ENCODE measurements at regions not wholly inside any gene's neighbourhood (a gene's known extent, or its start where the extent isn't known, plus 50 kb on each side); places are given as distances from the start of the nearest gene placed in this dataset.

DNA sequence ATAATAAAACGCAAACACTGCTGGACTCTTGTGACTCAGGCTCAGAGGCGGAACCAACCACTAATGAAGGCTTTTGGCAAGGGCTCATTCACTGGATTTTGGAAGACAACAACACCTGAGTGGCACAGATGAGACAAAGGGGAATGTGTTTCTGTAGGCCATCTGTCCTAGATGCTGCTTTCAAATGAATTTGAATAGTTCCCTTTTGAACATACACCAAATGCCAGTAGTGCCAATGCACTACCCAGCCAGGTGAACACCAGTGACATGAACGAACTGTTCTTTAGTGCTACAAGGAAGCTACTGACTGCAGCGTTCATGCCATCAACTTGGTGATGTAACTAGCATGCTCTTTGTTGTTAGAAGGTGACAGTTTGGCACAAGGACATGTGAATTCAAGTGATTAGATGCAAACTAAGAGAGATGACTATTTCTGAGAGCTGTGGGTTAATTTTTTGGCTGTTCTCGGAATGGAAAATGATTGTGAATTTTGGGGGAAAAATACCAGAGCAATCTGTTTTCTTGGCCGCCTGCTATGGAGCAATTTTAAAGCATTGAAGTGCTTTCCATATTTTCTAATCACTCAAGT is 173.7 kb downstream of the SLC24A2 start:
- no peak overlapping the region for H3K4me3 ChIP-seq (ENCODE audit: low read depth, low read length)
- TF ChIP-seq, protein P1, sequence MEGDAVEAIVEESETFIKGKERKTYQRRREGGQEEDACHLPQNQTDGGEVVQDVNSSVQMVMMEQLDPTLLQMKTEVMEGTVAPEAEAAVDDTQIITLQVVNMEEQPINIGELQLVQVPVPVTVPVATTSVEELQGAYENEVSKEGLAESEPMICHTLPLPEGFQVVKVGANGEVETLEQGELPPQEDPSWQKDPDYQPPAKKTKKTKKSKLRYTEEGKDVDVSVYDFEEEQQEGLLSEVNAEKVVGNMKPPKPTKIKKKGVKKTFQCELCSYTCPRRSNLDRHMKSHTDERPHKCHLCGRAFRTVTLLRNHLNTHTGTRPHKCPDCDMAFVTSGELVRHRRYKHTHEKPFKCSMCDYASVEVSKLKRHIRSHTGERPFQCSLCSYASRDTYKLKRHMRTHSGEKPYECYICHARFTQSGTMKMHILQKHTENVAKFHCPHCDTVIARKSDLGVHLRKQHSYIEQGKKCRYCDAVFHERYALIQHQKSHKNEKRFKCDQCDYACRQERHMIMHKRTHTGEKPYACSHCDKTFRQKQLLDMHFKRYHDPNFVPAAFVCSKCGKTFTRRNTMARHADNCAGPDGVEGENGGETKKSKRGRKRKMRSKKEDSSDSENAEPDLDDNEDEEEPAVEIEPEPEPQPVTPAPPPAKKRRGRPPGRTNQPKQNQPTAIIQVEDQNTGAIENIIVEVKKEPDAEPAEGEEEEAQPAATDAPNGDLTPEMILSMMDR (IDR thresholded peaks at IDR 0.05; ENCODE audit: borderline replicate concordance, insufficient read depth, low read depth, low read length): no peak

DNA sequence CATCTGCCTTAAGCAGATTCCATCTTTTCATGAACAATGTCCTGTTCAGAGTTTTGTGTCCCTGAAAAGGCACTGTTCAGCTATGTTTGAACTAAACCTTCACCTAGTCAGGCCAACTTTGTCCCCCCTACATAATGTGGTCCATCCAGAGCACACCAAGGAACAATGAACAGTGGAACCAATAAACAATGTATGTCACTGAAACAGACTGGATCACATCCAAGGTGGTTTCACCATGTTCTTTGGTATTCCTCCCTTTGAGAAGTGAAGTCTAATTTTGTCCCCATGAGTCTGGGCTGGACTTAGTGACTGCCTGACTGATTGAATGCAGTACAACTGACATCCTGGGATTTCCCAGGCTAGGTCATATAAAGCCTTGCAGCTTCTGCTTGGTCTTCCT is 174.5 kb downstream of the SLC24A2 start:
- TF ChIP-seq, protein P1 (IDR thresholded peaks at IDR 0.05; ENCODE audit: borderline replicate concordance, insufficient read depth, low read depth, low read length): no peak
- H3K4me3 ChIP-seq (ENCODE audit: low read depth, low read length): no peak overlapping the region

DNA sequence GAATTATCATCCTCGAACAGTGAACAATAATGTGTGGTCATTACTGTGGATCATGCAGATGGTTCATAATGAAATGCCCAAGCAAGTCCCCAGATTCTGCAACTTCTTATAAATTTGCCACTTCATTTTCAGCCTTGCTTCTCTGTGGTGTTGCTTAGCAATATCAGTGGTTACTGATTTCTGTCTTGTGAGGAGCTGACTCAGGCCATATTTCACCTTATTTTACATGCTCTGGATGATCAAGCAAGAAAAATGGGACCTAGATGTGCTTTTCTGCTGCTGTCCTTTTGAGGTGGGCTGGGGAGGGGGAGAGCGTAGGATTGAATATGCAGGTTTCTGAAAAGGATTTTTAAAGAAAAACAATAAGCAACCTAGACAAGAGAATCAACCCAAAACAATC is 188.3 kb downstream of the SLC24A2 start:
- TF ChIP-seq, protein P1 (IDR thresholded peaks at IDR 0.05; ENCODE audit: borderline replicate concordance, insufficient read depth, low read depth, low read length): no peak
- H3K4me3 ChIP-seq (ENCODE audit: low read depth, low read length): no peak overlapping the region

DNA sequence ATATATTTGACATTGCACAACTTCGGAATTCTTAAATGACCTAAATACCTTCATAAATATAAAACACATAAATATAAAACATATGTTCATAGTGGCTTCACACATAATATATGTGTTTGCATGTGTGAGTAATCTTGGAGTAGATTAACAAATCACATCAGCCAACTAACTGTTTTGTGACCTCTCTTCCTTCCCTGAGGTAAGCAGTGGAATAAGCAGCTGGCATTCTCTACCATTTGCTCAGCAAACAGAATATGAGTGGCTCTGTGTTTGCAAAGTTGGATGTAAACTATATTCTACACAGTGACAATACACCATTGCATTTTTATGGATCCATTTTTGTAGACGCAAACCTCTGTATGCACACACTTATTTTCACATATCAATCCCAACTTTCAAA is 189.9 kb downstream of the ACER2 start:
- TF ChIP-seq, protein P1 (IDR thresholded peaks at IDR 0.05; ENCODE audit: borderline replicate concordance, insufficient read depth, low read depth, low read length): no peak
- H3K4me3 ChIP-seq (ENCODE audit: low read depth, low read length): no peak overlapping the region

DNA sequence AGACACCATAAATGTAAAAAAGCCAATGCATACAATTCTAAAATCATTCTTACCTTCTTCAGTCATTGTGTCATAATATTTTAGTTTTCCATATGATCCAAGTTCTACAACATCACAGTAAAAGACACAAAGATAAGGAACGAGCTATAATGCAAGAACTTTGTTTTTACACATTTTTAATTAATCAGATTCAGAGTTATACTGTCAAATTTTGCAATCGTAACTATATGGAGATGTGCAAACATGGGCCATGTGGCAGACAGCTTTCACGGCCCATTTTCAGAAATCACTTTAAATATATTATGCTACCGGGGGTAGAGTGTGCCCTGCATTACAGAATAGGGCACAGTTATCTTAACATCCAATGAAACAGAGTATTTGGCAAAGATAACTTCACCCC is 188.4 kb downstream of the ACER2 start:
- no peak overlapping the region for H3K4me3 ChIP-seq (ENCODE audit: low read depth, low read length)
- TF ChIP-seq, protein P1 (IDR thresholded peaks at IDR 0.05; ENCODE audit: borderline replicate concordance, insufficient read depth, low read depth, low read length): no peak

DNA sequence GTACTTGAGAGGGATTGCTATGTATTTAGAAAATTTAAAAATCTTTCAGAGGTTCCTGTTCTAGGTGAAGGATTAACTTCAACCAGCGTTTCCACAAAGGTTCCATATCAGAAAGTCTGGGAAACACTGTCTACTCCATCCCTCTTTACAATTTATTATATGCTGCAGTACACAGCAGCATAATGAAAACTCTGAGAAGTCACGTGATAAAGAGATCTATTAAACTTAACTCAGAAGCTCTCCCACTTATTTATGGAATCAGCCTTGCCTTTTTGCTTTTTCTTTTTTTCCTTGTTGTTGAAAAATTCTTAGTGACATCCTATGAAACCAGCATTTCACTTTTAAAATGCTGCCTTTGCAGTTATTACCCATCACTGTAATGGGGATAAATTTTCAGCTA is 186.2 kb downstream of the ACER2 start:
- H3K4me3 ChIP-seq (ENCODE audit: low read depth, low read length): no peak overlapping the region
- TF ChIP-seq, protein P1 (IDR thresholded peaks at IDR 0.05; ENCODE audit: borderline replicate concordance, insufficient read depth, low read depth, low read length): no peak

DNA sequence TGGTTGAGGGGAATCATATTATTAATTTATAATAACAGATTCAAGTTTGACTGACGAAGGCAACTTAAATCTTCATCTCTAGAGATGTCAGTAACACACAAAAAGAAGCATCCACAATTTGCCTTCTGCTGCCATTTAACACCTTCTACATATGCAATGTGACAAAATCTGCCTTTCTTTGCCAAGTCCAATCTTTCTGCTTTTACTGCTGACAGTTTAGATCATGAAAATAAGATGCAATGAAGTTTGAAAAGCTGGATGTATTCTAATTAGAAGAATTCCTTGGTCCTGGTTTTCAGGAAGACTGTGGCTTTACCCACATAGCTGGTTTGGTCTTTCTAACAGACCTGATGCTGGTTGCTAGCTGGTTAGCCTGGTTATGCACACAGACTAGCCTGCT is 178.9 kb downstream of the ACER2 start:
- H3K4me3 ChIP-seq (ENCODE audit: low read depth, low read length): no peak overlapping the region
- TF ChIP-seq, protein P1 (IDR thresholded peaks at IDR 0.05; ENCODE audit: borderline replicate concordance, insufficient read depth, low read depth, low read length): no peak
